Ammon's horn (tissue), 1 donor: ENCODE measurements at regions not wholly inside any gene's neighbourhood (a gene's known extent, or its start where the extent isn't known, plus 50 kb on each side); places are given as distances from the start of the nearest gene placed in this dataset.
"Not testable (repeated sequence)": the region's sequence is repeated elsewhere in the genome, so short reads cannot be mapped to it uniquely, and the experiment has no call there.

ENCODE experiments used
- DNase-seq: peaks from one replicate; pipeline ENCODE4 v3.0.0-alpha.2; 2016; ENCODE audit warnings: low spot score

DNA sequence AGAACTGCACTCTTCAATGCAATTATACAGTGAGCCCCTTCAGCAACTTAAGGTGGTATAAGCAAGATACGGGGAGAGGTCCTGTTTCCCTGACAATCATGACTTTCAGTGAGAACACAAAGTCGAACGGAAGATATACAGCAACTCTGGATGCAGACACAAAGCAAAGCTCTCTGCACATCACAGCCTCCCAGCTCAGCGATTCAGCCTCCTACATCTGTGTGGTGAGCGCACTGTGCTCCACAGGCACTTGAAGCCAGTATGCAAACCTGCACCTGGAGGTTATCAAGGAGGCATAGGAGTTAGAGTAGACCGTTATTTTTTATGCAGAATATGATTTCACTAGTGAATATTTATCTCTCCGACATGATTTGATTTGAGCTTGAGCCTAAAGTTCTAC lies 152.2 kb upstream of the OR4E1 start:
- no peak for DNase-seq

DNA sequence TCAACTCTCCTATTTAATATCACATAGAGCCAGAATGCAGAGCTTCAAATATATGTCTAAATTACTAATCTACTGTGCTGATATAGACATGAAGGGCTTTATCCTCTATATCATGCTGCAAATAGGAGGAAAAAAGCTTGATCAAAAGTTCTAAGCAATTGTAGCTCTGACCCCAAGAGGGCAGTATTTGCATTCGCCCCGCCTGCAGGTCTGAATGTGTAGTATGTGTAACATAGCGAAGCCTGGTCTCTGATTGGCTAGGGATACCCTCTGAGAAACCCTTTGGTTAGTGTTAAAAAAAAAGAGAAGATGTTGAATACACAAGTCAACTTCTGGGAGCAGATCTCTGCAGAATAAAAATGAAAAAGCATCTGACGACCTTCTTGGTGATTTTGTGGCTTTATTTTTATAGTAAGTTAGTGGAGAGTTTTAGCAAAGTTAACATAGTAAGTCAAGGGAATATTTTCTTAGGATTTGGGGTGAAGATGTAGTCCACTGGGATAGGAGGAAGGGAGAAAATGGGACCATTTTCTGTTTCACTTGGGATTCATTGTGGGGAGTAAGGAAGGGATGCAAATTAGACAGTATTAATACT lies 151.6 kb upstream of the OR4E1 start:
- no peak for DNase-seq

GRCh38 chr14:21822109-21822508 lies 148.5 kb upstream of the OR4E1 start:
- DNase-seq = no peak

GRCh38 chr14:21820631-21821030 lies 147.0 kb upstream of the OR4E1 start:
- DNase-seq = no peak

GRCh38 chr14:21819891-21820290 lies 146.3 kb upstream of the OR4E1 start:
- DNase-seq = not testable (repeated sequence)

GRCh38 chr14:21817010-21817409 lies 143.4 kb upstream of the OR4E1 start:
- not testable (repeated sequence) for DNase-seq

DNA sequence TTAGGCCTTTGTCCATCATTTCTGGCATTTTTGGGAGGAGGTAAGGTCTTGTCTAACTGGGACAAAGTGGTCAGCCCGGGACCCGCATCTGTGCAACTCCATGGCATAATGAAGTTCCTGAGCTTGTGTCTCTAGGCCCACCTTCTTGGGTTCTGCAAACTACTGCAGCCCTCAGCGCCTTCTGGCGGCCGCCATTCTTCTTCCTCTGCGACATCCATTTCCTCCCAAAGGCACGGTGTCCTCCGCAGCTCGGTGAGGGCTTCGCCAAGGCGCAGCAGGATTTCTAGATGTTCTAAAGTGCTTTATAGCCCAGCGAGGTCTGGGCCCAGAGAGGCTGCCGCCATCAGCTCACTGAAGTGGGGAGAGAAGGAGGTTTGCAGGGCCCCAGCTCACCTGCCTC lies 134.4 kb upstream of the OR4E1 start:
- DNase-seq = no peak

GRCh38 chr14:21804981-21805380 lies 131.4 kb upstream of the OR4E1 start:
- no peak for DNase-seq

- DNase-seq = peak; percentile 54
Observed at GRCh38 chr14:21802441-21802840, 128.8 kb upstream of the OR4E1 start.

DNA sequence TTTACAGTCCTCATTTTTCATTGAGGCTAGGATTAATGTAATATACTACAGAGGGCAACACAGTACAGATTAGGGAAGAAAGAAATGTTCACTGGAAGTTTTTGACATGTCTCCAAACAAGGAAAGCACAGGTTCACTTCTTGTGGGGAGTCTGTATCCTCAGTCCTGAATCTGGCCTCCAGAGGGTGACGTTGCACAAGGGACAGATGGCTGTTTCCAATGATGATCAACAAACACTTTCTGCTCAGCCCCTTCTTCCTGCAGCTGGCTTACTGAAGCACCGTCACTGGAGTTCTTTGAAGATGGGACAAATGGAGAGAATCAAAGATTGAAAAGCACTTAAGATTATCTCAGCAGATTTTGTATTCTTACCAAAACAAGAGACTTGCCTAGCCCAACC lies 123.3 kb upstream of the OR4E1 start:
- DNase-seq = peak; percentile 29

- DNase-seq = no peak
Observed at GRCh38 chr14:21795456-21795855, 121.8 kb upstream of the OR4E1 start.

DNA sequence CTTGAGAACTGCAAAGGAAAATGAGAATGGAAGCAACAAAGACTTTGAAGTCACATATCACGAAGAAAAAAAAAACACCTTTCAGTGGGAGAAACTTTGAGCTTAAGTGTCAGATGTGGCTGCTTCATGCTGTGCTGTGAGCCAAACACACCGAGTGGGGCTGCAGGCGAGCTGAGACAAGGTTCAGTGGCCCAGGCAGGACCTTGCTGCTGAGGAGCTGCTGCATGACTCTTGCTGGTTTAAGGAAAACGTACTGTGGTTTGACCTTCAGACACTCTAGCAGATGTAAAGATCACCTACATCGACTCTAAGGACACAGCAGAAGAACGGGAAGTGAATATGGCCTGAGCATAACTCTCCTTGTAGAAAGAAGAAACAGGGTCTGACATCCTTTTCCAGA lies 118.1 kb upstream of the OR4E1 start:
- no peak for DNase-seq

GRCh38 chr14:21788687-21789086 lies 115.1 kb upstream of the OR4E1 start:
- DNase-seq = not testable (repeated sequence)

GRCh38 chr14:21787242-21787641 lies 113.6 kb upstream of the OR4E1 start:
- not testable (repeated sequence) for DNase-seq

- DNase-seq = no peak
Observed at GRCh38 chr14:21781543-21781942, 107.9 kb upstream of the OR4E1 start.

DNA sequence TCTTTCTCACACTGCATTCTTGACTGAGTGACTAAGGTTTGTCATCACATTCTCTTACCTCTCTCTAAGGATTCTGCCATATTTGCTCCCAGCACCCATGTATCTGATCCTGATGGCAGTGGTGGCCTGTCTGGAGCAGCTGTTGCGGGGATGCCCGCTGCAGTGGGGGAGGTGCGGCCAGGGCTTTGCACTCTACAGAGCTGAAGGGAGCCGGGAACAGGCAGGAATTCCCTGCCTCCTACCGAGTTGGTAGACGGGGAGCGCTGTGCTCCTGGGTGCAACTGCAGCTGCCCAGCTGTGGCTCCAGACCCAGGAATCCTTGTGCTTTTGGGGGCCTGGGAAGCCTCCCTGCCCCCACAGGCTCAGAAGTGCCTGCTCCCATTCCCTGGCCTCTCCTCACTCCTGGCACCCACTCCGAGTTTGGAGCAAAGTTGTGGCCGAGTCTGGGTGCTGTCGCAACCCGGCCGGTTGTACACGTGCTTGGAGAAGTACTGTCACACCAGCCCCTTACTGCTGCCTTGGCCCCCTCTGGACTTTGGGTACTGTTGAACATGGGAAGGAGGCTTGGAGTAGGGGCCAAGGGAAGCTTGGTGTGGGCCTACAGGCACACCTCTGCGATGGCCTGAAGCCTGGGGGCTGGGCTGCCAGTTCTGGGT lies 106.9 kb upstream of the OR4E1 start:
- DNase-seq = no peak

DNA sequence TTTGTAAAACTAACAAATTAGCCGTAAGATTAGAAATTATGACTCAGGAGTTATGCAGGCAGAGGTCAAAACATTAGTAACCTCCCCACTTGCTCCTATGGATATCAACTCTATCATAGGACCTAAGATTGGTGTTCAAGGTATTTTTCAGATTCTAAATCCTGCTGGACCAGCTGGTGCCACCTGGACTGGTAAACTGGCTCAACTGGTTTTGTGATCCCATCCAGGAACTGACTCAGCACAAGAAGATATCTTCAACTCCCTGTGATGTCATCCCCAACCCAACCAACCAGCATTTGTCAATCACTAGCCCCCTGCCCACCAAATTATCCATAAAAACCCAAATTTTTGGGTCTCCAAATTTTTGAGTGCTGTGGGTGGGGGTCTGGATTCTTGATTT lies 98.1 kb upstream of the OR4E1 start:
- DNase-seq = no peak

DNA sequence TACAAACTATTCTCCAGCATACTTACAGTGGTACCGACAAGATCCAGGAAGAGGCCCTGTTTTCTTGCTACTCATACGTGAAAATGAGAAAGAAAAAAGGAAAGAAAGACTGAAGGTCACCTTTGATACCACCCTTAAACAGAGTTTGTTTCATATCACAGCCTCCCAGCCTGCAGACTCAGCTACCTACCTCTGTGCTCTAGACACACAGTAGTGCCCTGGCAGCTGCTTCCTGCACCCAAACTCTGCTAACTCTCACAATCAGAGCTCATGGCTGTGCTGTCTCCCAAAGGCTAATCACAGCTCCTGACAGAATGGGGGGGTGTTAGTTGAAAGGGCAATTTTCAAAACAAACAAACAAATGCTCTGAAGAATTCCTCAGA lies 95.2 kb upstream of the OR4E1 start:
- DNase-seq = no peak

DNA sequence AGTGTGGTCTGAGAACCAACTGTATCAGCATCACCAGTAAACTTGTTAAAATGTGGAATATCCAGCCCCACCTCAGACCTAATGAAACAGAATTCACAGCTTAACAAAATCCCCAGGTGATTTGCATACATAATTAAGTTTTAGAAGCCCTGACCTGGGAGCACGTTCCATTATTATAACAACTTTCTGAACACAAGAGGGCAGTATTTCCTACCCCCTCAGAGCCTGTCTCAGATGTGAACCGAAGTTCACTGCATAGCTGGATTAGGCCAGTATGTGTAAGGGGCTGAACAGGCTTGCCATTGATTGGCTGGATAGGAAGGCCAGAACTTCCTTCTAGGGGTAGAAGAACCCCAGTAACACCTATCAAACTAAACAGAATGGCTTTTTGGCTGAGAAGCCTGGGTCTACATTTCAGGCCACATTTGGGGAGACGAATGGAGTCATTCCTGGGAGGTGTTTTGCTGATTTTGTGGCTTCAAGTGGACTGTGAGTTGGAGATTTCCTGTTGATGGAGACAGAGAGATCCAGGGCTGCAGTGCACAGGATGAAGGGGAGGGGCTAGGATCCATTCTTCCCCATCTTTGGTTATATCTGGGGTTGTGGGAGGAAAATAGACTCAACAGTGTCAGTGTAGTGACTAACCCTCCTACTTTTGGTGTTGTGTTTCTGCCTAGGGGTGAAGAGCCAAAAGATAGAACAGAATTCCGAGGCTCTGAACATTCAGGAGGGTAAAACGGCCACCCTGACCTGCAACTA lies 94.7 kb upstream of the OR4E1 start:
- peak; percentile 7 for DNase-seq

DNA sequence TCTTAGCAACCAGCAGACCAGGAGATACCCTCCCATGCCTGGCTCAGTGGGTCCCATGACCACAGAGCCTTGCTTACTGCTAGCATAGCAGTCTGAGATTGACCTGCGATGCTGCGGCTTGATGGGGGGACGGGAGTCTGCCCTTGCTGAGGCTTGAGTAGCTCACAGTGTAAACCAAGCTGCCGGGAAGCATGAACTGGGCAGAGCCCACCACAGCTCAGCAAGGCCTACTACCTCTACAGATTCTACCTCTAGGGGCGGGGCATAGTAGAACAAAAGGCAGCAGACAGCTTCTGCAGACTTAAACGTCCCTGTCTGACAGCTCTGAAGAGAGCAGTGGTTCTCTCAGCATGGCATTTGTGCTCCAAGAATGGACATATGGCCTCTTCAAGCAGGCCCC lies 86.7 kb upstream of the OR4E1 start:
- not testable (repeated sequence) for DNase-seq

DNA sequence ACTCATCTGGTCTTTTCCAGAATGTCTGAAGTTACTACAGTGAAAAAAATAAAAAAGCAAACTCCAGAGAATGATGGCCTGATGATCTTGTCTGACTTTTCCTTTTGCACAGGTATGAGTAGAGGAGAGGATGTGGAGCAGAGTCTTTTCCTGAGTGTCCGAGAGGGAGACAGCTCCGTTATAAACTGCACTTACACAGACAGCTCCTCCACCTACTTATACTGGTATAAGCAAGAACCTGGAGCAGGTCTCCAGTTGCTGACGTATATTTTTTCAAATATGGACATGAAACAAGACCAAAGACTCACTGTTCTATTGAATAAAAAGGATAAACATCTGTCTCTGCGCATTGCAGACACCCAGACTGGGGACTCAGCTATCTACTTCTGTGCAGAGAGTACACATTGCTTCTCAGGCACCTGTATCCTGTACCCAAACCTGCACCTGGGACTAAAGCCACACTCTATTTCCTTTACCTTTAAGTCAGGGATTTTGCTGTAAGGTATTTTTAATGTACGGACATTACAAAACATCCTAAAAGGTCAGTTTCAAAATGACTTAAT lies 75.8 kb upstream of the OR4E1 start:
- no peak for DNase-seq

DNA sequence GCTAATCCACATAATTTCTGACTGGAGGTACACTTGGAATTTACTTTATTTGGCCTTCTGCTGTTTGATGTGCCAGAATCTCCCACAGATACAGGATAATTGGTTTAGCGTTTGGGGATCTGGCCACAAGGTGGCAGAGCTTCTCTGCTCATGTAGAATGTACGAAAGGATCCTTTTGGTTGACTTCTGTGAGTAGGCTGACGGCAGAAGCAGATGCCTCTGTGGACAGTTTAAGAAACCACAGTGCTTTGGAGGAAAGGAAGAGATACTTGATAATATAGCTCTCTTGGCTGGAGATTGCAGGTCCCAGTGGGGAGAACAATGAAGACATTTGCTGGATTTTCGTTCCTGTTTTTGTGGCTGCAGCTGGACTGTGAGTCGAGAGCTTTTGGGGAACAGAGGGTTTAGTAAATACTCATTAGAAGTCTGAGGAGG lies 75.3 kb upstream of the OR4E1 start:
- peak; percentile 85 for DNase-seq
